K562 (cell line): ENCODE measurements at regions not wholly inside any gene's neighbourhood (a gene's known extent, or its start where the extent isn't known, plus 50 kb on each side); places are given as distances from the start of the nearest gene placed in this dataset.

Experiments used
- ATAC-seq: fragments of 200-7000 bp; cut with Tn5 transposase; 3 replicates; pipeline ENCODE4 v1.9.1; 2020; ENCODE audit warnings: moderate library complexity
- BruUV-seq: library from RNA; stranded (reverse); fragments of 400-500 nt; replicated peaks from 2 replicates; lab custom pipeline; 2021; lab: Mats Ljungman, UMichigan
- CTCF ChIA-PET: fragments of 300-600 bp; formaldehyde crosslinking; extraction: SDS; loops from one replicate; lab custom pipeline; 2021; ENCODE audit warnings: low intra/inter-chr PET ratio; lab: Yijun Ruan, JAX
- POLR2A ChIA-PET: fragments of 300-600, 350-650 bp; sonication (Branson Sonifier 250); formaldehyde crosslinking; extraction: SDS; loops from one replicate; lab custom pipeline; 2021; ENCODE audit warnings: antibody characterized with exemption, inconsistent platforms; lab: Yijun Ruan, JAX
- DNase-seq, 4 experiments: peaks; one replicate each; pipeline versions ENCODE4 v3.0.0 to v3.0.0-alpha.2; 2011 to 2018; ENCODE audit warnings: low spot score in 3 of 4, mixed read lengths in 3 of 4; ENCODE audit errors: extremely low read depth in 1 of 4
- FAIRE-seq: peaks from 2 replicates; lab custom pipeline; 2011; peaks lifted over from hg19 to GRCh38; lab: Jason Lieb, UNC
- H2AFZ ChIP-seq: 2 replicates; pipeline ENCODE4 v1.6.0; 2011; ENCODE audit warnings: low read depth, low read length, control low read depth, inconsistent platforms
- H3K27ac ChIP-seq: fragments of 200-600 bp; 3 replicates; pipeline ENCODE4 v1.8.0; 2011; ENCODE audit warnings: low read depth, mild to moderate bottlenecking, control low read depth, inconsistent platforms, low read length, moderate library complexity, mixed read lengths; ENCODE audit errors: extremely low read depth
- H3K27me3 ChIP-seq, 2 experiments: fragments of 300-600 bp in 1 of 2; 2 replicates in 1 of 2; 3 replicates in 1 of 2; pipeline versions ENCODE4 v1.6.0 to v1.8.0; 2011; ENCODE audit warnings: inconsistent platforms in 2 of 2, low read length in 2 of 2, mild to moderate bottlenecking in 1 of 2, mixed read lengths in 1 of 2, moderate library complexity in 1 of 2; ENCODE audit not compliant: control insufficient read depth in 2 of 2, insufficient read depth in 2 of 2
- H3K36me3 ChIP-seq: fragments of 300-600 bp; 3 replicates; pipeline ENCODE4 v1.8.0; 2011; ENCODE audit warnings: mild to moderate bottlenecking, low read length, inconsistent platforms; ENCODE audit not compliant: control insufficient read depth, insufficient read depth
- H3K4me1 ChIP-seq, 2 experiments: fragments of 200-600 bp in 1 of 2; replicated peaks in 1 of 2; 2 replicates in 1 of 2; 3 replicates in 1 of 2; pipeline versions ENCODE4 v1.5.1 to v1.8.0; 2011; ENCODE audit warnings: inconsistent platforms in 2 of 2, low read length in 2 of 2, mild to moderate bottlenecking in 1 of 2, mixed read lengths in 1 of 2, moderate library complexity in 1 of 2; ENCODE audit not compliant: control insufficient read depth in 2 of 2, insufficient read depth in 2 of 2
- H3K4me2 ChIP-seq: 2 replicates; pipeline ENCODE4 v1.6.1; 2011; ENCODE audit warnings: low read length, control low read depth, inconsistent platforms, mixed read lengths; ENCODE audit not compliant: insufficient read depth
- H3K4me3 ChIP-seq: fragments of 200-600 bp; sonication (generic), shearing (Covaris generic); 2 replicates; pipeline ENCODE4 v1.5.1; 2016; ENCODE audit warnings: control low read depth, inconsistent platforms
- H3K79me2 ChIP-seq: fragments of 200-600 bp; 3 replicates; pipeline ENCODE4 v1.8.0; 2011; ENCODE audit warnings: low read length, inconsistent platforms; ENCODE audit not compliant: control insufficient read depth, insufficient read depth
- H3K9ac ChIP-seq, 2 experiments: 2 replicates each; pipeline versions ENCODE4 v1.6.0 to v1.6.1; 2011; ENCODE audit warnings: low read depth in 2 of 2, low read length in 2 of 2, control low read depth in 1 of 2, inconsistent platforms in 1 of 2, mild to moderate bottlenecking in 1 of 2, mixed read lengths in 1 of 2; ENCODE audit not compliant: insufficient read depth in 1 of 2
- H3K9me1 ChIP-seq: one replicate; pipeline ENCODE4 v1.6.0; 2011; ENCODE audit warnings: inconsistent platforms, mild to moderate bottlenecking, low read length, moderate library complexity; ENCODE audit not compliant: control insufficient read depth, insufficient read depth
- H3K9me3 ChIP-seq: replicated peaks from 2 replicates; pipeline ENCODE4 v1.5.1; 2011; ENCODE audit warnings: low read depth, low read length, inconsistent platforms; ENCODE audit not compliant: control insufficient read depth, insufficient read depth
- H4K20me1 ChIP-seq: replicated peaks from 2 replicates; pipeline ENCODE4 v1.6.1; 2011; ENCODE audit warnings: low read length, inconsistent platforms, mixed read lengths; ENCODE audit not compliant: control insufficient read depth, insufficient read depth
- BDP1 ChIP-seq: IDR thresholded peaks from 3 replicates; pipeline ENCODE4 v1.6.1; 2011; ENCODE audit not compliant: insufficient read length, insufficient read depth
- BMI1 ChIP-seq: fragments of 150-350 bp; IDR thresholded peaks from 2 replicates; pipeline ENCODE4 v1.6.1; 2014; ENCODE audit warnings: low read length
- FUS ChIP-seq: fragments of 200-400 bp; formaldehyde crosslinking; optimal IDR thresholded peaks from 2 replicates; pipeline ENCODE3; 2017; ENCODE audit warnings: low read depth, low read length
- GTF2E2 ChIP-seq: fragments of 200-800 bp; sonication (Bioruptor generic); IDR thresholded peaks from 2 replicates; pipeline ENCODE4 v1.6.1; 2016; ENCODE audit warnings: missing genetic modification characterization, missing compliant biosample characterization
- HDAC1 ChIP-seq, 2 experiments: fragments of 450-650 bp; IDR thresholded peaks; 2 replicates each; pipeline ENCODE4 v1.6.1; 2016 to 2017; ENCODE audit warnings: inconsistent platforms in 1 of 2, mild to moderate bottlenecking in 1 of 2, moderate library complexity in 1 of 2
- NFXL1 ChIP-seq: fragments of 450-650 bp; formaldehyde crosslinking; IDR thresholded peaks from 2 replicates; pipeline ENCODE4 v1.4.0; 2021; ENCODE audit warnings: mild to moderate bottlenecking
- SIX5 ChIP-seq, 2 experiments: IDR thresholded peaks; 2 replicates each; pipeline ENCODE4 v1.6.1; 2011; ENCODE audit warnings: low read length in 2 of 2, borderline replicate concordance in 1 of 2, low read depth in 1 of 2, mild to moderate bottlenecking in 1 of 2, moderate library complexity in 1 of 2; ENCODE audit not compliant: insufficient read depth in 1 of 2
- SLC30A9 ChIP-seq: fragments of 250-450 bp; sonication (Bioruptor Pico); IDR thresholded peaks from 2 replicates; pipeline ENCODE4 v1.8.0; 2022; ENCODE audit warnings: mild to moderate bottlenecking, moderate library complexity
- ZNF589 ChIP-seq: fragments of 200-800 bp; sonication (Bioruptor generic); IDR thresholded peaks from 2 replicates; pipeline ENCODE4 v1.6.1; 2016; ENCODE audit warnings: low read depth, missing genetic modification characterization, missing compliant biosample characterization
- WGBS: fragments of 100-300 bp; shearing (Covaris generic); methylation state at CpG from one replicate; pipeline ENCODE4 v1.1.6; 2016; ENCODE audit warnings: low coverage, mixed read lengths; ENCODE audit not compliant: insufficient coverage; ENCODE audit errors: missing lambda C conversion rate; 5-methylcytosine and 5-hydroxymethylcytosine counted together
- in situ Hi-C: fragments of 300-500 bp; cut with MboI; formaldehyde crosslinking; loops from 4 replicates; pipeline ENCODE4 v1.15.0; 2018; ENCODE audit warnings: inconsistent platforms, mixed read lengths
- intact Hi-C: fragments of 100-400 bp; cut with micrococcal nuclease; formaldehyde crosslinking; loops from 2 replicates; pipeline ENCODE4 v1.14.2; 2022
- TF ChIP-seq, protein P1 (sequence below): sonication (generic); formaldehyde crosslinking; IDR thresholded peaks from 2 replicates; pipeline ENCODE4 v1.5.0; 2020; ENCODE audit warnings: missing genetic modification reagents
- TF ChIP-seq, protein P2 (sequence below): fragments of 450-650 bp; formaldehyde crosslinking; IDR thresholded peaks from 2 replicates; pipeline ENCODE4 v1.4.0; 2020; ENCODE audit warnings: mild to moderate bottlenecking, moderate library complexity
- TF ChIP-seq, protein P3 (sequence below): fragments of 450-650 bp; IDR thresholded peaks from 2 replicates; pipeline ENCODE4 v1.6.1; 2014; ENCODE audit warnings: low read depth, mild to moderate bottlenecking, moderate library complexity, borderline replicate concordance
- TF ChIP-seq, protein P4 (sequence below): fragments of 450-650 bp; IDR thresholded peaks from 2 replicates; pipeline ENCODE4 v1.6.1; 2018; ENCODE audit not compliant: partially characterized antibody
- TF ChIP-seq, protein P5 (sequence below): fragments of 250-450 bp; sonication (Bioruptor Pico); IDR thresholded peaks from 2 replicates; pipeline ENCODE4 v1.8.0; 2021; ENCODE audit warnings: moderate library complexity, mild to moderate bottlenecking, inconsistent platforms

DNA sequence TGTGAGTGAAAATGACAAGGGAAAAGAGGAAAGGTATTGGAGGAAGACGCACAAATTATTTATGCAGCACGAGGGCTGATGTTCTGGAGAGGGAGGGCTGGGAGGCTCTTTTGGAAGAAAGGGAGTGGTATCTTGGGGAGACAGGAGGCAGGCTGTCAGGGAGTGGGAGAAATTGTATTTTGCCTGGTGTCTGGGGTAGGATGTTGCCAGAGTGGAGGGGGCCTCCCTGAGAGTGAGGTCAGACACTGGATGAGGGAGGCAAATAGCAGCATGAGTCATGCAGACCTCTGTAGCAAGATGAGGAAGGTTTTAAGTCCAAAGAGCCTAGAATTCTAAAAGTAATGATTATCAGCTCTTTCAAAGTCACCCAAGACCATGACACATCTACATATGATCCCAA is 158.0 kb downstream of the DMRT2 start:
- Histone ChIP-seq H3K79me2 (no peaks in the 10 kb centered on the region), H3K4me1 (no peaks in the 10 kb centered on the region), H3K27ac (no peak overlapping the region), H3K4me2 (no peak overlapping the region), H3K4me3 (no peak overlapping the region), H4K20me1 (no peaks in the 10 kb centered on the region), H3K9me1 (no peaks in the 10 kb centered on the region), H2AFZ (no peak overlapping the region), H3K36me3 (no peaks in the 10 kb centered on the region), H3K27me3 (no peaks in the 10 kb centered on the region), H3K9me3 (no peaks in the 10 kb centered on the region), H3K9ac (no peak overlapping the region)
- in situ Hi-C loops (no loop called here), intact Hi-C loops (no loop called here)
- WGBS = no CpG with 5 or more reads among the region's 2 CpGs
- ATAC-seq = no peak
- CTCF ChIA-PET = no interaction called here
- POLR2A ChIA-PET = interaction anchor here (0.6 kb wide), 1 partner anchor 350 kb away, joined by 3 read pairs; no protein-coding TSS in a partner anchor
- no peak for DNase-seq
- FAIRE-seq = no peak
- BruUV-seq = no TSS peak
- TF ChIP-seq ZNF589 (CRISPR knock-in tag) = no peak
- TF ChIP-seq, protein P1, sequence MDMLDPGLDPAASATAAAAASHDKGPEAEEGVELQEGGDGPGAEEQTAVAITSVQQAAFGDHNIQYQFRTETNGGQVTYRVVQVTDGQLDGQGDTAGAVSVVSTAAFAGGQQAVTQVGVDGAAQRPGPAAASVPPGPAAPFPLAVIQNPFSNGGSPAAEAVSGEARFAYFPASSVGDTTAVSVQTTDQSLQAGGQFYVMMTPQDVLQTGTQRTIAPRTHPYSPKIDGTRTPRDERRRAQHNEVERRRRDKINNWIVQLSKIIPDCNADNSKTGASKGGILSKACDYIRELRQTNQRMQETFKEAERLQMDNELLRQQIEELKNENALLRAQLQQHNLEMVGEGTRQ (CRISPR knock-in tag) = no peak
- TF ChIP-seq, protein P2, sequence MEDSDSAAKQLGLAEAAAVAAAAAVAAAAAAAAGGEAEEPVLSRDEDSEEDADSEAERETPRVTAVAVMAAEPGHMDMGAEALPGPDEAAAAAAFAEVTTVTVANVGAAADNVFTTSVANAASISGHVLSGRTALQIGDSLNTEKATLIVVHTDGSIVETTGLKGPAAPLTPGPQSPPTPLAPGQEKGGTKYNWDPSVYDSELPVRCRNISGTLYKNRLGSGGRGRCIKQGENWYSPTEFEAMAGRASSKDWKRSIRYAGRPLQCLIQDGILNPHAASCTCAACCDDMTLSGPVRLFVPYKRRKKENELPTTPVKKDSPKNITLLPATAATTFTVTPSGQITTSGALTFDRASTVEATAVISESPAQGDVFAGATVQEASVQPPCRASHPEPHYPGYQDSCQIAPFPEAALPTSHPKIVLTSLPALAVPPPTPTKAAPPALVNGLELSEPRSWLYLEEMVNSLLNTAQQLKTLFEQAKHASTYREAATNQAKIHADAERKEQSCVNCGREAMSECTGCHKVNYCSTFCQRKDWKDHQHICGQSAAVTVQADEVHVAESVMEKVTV (CRISPR knock-in tag) = no peak
- TF ChIP-seq, protein P3, sequence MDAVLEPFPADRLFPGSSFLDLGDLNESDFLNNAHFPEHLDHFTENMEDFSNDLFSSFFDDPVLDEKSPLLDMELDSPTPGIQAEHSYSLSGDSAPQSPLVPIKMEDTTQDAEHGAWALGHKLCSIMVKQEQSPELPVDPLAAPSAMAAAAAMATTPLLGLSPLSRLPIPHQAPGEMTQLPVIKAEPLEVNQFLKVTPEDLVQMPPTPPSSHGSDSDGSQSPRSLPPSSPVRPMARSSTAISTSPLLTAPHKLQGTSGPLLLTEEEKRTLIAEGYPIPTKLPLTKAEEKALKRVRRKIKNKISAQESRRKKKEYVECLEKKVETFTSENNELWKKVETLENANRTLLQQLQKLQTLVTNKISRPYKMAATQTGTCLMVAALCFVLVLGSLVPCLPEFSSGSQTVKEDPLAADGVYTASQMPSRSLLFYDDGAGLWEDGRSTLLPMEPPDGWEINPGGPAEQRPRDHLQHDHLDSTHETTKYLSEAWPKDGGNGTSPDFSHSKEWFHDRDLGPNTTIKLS = no peak
- no peak for TF ChIP-seq GTF2E2
- TF ChIP-seq BMI1 = no peak
- TF ChIP-seq, protein P4, sequence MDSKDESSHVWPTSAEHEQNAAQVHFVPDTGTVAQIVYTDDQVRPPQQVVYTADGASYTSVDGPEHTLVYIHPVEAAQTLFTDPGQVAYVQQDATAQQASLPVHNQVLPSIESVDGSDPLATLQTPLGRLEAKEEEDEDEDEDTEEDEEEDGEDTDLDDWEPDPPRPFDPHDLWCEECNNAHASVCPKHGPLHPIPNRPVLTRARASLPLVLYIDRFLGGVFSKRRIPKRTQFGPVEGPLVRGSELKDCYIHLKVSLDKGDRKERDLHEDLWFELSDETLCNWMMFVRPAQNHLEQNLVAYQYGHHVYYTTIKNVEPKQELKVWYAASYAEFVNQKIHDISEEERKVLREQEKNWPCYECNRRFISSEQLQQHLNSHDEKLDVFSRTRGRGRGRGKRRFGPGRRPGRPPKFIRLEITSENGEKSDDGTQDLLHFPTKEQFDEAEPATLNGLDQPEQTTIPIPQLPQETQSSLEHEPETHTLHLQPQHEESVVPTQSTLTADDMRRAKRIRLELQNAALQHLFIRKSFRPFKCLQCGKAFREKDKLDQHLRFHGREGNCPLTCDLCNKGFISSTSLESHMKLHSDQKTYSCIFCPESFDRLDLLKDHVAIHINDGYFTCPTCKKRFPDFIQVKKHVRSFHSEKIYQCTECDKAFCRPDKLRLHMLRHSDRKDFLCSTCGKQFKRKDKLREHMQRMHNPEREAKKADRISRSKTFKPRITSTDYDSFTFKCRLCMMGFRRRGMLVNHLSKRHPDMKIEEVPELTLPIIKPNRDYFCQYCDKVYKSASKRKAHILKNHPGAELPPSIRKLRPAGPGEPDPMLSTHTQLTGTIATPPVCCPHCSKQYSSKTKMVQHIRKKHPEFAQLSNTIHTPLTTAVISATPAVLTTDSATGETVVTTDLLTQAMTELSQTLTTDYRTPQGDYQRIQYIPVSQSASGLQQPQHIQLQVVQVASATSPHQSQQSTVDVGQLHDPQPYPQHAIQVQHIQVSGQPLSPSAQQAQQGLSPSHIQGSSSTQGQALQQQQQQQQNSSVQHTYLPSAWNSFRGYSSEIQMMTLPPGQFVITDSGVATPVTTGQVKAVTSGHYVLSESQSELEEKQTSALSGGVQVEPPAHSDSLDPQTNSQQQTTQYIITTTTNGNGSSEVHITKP = no peak
- no peak for TF ChIP-seq HDAC1 (IDR thresholded peaks at IDR 0.05)
- no peak for TF ChIP-seq NFXL1 (CRISPR knock-in tag)
- TF ChIP-seq BDP1 = no peak
- no peak for TF ChIP-seq FUS
- no peak for TF ChIP-seq SLC30A9
- TF ChIP-seq, protein P5, sequence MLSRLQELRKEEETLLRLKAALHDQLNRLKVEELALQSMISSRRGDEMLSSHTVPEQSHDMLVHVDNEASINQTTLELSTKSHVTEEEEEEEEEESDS (CRISPR knock-in tag) = no peak
- no peak for TF ChIP-seq SIX5 (IDR thresholded peaks at IDR 0.05; ENCODE audit: borderline replicate concordance in 1 of 2, insufficient read depth in 1 of 2, low read depth in 1 of 2, low read length in 2 of 2)
